ENCODE measurements at regions not wholly inside any gene's neighbourhood (a gene's known extent, or its start where the extent isn't known, plus 50 kb on each side); places are given as distances from the start of the nearest gene placed in this dataset.

GRCh38 chr2:46837112-46837454 is 78.5 kb downstream of the MCFD2 start:
- WGBS, 3 donors, result 94 to 99% (median 95%) methylated on average over 10 of the region's 10 CpGs

GRCh38 chr2:46836295-46837111 is 79.1 kb downstream of the MCFD2 start:
- H3K27ac ChIP-seq (ENCODE audit: low read depth in 1 of 3, low read length in 2 of 3), result no peak overlapping the region
- H3K36me3 ChIP-seq (ENCODE audit: control insufficient read depth in 3 of 3, insufficient read depth in 2 of 3, low read depth in 1 of 3, low read length in 3 of 3), result no peaks in the 10 kb centered on the region
- no peak for DNase-seq
- no peak overlapping the region for H3K4me3 ChIP-seq (ENCODE audit: low read depth in 1 of 3, low read length in 3 of 3)
- H3K27me3 ChIP-seq (ENCODE audit: control insufficient read depth in 3 of 3, insufficient read depth in 3 of 3, low read length in 3 of 3), result no peaks in the 10 kb centered on the region
- H3K4me1 ChIP-seq (ENCODE audit: control insufficient read depth in 3 of 3, insufficient read depth in 2 of 3, low read depth in 1 of 3, low read length in 2 of 3), result no peaks in the 10 kb centered on the region
- FAIRE-seq, result no peak
- 68 to 73% (median 71%) methylated on average over 12 of the region's 12 CpGs for WGBS, 3 donors
- H3K9me3 ChIP-seq (ENCODE audit: control insufficient read depth in 2 of 2, insufficient read depth in 1 of 2, low read depth in 1 of 2, low read length in 1 of 2), result no peaks in the 10 kb centered on the region

More at GRCh38 chr2:46837112-46837454, 78.5 kb downstream of the MCFD2 start:
- Histone ChIP-seq H3K27me3 (ENCODE audit: control insufficient read depth in 3 of 3, insufficient read depth in 3 of 3, low read length in 3 of 3) (no peaks in the 10 kb centered on the region), H3K27ac (ENCODE audit: low read depth in 1 of 3, low read length in 2 of 3) (no peak overlapping the region), H3K9me3 (ENCODE audit: control insufficient read depth in 2 of 2, insufficient read depth in 1 of 2, low read depth in 1 of 2, low read length in 1 of 2) (no peaks in the 10 kb centered on the region), H3K4me1 (ENCODE audit: control insufficient read depth in 3 of 3, insufficient read depth in 2 of 3, low read depth in 1 of 3, low read length in 2 of 3) (no peaks in the 10 kb centered on the region), H3K4me3 (ENCODE audit: low read depth in 1 of 3, low read length in 3 of 3) (no peak overlapping the region), H3K36me3 (ENCODE audit: control insufficient read depth in 3 of 3, insufficient read depth in 2 of 3, low read depth in 1 of 3, low read length in 3 of 3) (no peaks in the 10 kb centered on the region)
- FAIRE-seq (no peak), DNase-seq (no peak)

GRCh38 chr2:46835520-46835919 is 80.1 kb downstream of the MCFD2 start:
- Histone ChIP-seq H3K36me3 (ENCODE audit: control insufficient read depth in 3 of 3, insufficient read depth in 2 of 3, low read depth in 1 of 3, low read length in 3 of 3) (no peaks in the 10 kb centered on the region), H3K4me1 (ENCODE audit: control insufficient read depth in 3 of 3, insufficient read depth in 2 of 3, low read depth in 1 of 3, low read length in 2 of 3) (no peaks in the 10 kb centered on the region), H3K4me3 (ENCODE audit: low read depth in 1 of 3, low read length in 3 of 3) (no peak overlapping the region), H3K27ac (ENCODE audit: low read depth in 1 of 3, low read length in 2 of 3) (no peak overlapping the region), H3K27me3 (ENCODE audit: control insufficient read depth in 3 of 3, insufficient read depth in 3 of 3, low read length in 3 of 3) (no peaks in the 10 kb centered on the region), H3K9me3 (ENCODE audit: control insufficient read depth in 2 of 2, insufficient read depth in 1 of 2, low read depth in 1 of 2, low read length in 1 of 2) (no peaks in the 10 kb centered on the region)
- WGBS, 3 donors, result 89 to 93% (median 91%) methylated on average over 6 of the region's 6 CpGs
- FAIRE-seq, result no peak
- DNase-seq, result no peak

- H3K36me3 ChIP-seq (ENCODE audit: control insufficient read depth in 3 of 3, insufficient read depth in 2 of 3, low read depth in 1 of 3, low read length in 3 of 3), result no peaks in the 10 kb centered on the region
- 66 to 87% (median 75%) methylated on average over 1 of the region's 1 CpG for WGBS, 3 donors
These were observed 83.1 kb downstream of the MCFD2 start for GRCh38 chr2:46832543-46832942.

GRCh38 chr2:46831869-46832265 is 83.7 kb downstream of the MCFD2 start:
- WGBS, 3 donors, result 85 to 93% (median 90%) methylated on average over 4 of the region's 4 CpGs
- no peak overlapping the region for H3K27ac ChIP-seq (ENCODE audit: low read depth in 1 of 3, low read length in 2 of 3)
- no peaks in the 10 kb centered on the region for H3K36me3 ChIP-seq (ENCODE audit: control insufficient read depth in 3 of 3, insufficient read depth in 2 of 3, low read depth in 1 of 3, low read length in 3 of 3)
- no peak overlapping the region for H3K4me3 ChIP-seq (ENCODE audit: low read depth in 1 of 3, low read length in 3 of 3)
- no peaks in the 10 kb centered on the region for H3K27me3 ChIP-seq (ENCODE audit: control insufficient read depth in 3 of 3, insufficient read depth in 3 of 3, low read length in 3 of 3)
- H3K9me3 ChIP-seq (ENCODE audit: control insufficient read depth in 2 of 2, insufficient read depth in 1 of 2, low read depth in 1 of 2, low read length in 1 of 2), result peaks cover 0 to 13% of the 10 kb centered on the region in 2 donors
- DNase-seq (no peak), FAIRE-seq (no peak)
- H3K4me1 ChIP-seq (ENCODE audit: control insufficient read depth in 3 of 3, insufficient read depth in 2 of 3, low read depth in 1 of 3, low read length in 2 of 3), result no peaks in the 10 kb centered on the region

More at GRCh38 chr2:46832543-46832942, 83.1 kb downstream of the MCFD2 start:
- FAIRE-seq, result no peak
- Histone ChIP-seq H3K9me3 (ENCODE audit: control insufficient read depth in 2 of 2, insufficient read depth in 1 of 2, low read depth in 1 of 2, low read length in 1 of 2) (peaks cover 0 to 13% of the 10 kb centered on the region in 2 donors), H3K27me3 (ENCODE audit: control insufficient read depth in 3 of 3, insufficient read depth in 3 of 3, low read length in 3 of 3) (no peaks in the 10 kb centered on the region), H3K27ac (ENCODE audit: low read depth in 1 of 3, low read length in 2 of 3) (no peak overlapping the region), H3K4me3 (ENCODE audit: low read depth in 1 of 3, low read length in 3 of 3) (no peak overlapping the region), H3K4me1 (ENCODE audit: control insufficient read depth in 3 of 3, insufficient read depth in 2 of 3, low read depth in 1 of 3, low read length in 2 of 3) (no peaks in the 10 kb centered on the region)
- no peak for DNase-seq

GRCh38 chr2:46831051-46831868 is 84.3 kb downstream of the MCFD2 start:
- 73 to 76% (median 74%) methylated on average over 7 of the region's 7 CpGs for WGBS, 3 donors
- Histone ChIP-seq H3K27ac (ENCODE audit: low read depth in 1 of 3, low read length in 2 of 3) (no peak overlapping the region), H3K9me3 (ENCODE audit: control insufficient read depth in 2 of 2, insufficient read depth in 1 of 2, low read depth in 1 of 2, low read length in 1 of 2) (peaks cover 0 to 13% of the 10 kb centered on the region in 2 donors), H3K4me1 (ENCODE audit: control insufficient read depth in 3 of 3, insufficient read depth in 2 of 3, low read depth in 1 of 3, low read length in 2 of 3) (no peaks in the 10 kb centered on the region), H3K36me3 (ENCODE audit: control insufficient read depth in 3 of 3, insufficient read depth in 2 of 3, low read depth in 1 of 3, low read length in 3 of 3) (no peaks in the 10 kb centered on the region), H3K27me3 (ENCODE audit: control insufficient read depth in 3 of 3, insufficient read depth in 3 of 3, low read length in 3 of 3) (no peaks in the 10 kb centered on the region), H3K4me3 (ENCODE audit: low read depth in 1 of 3, low read length in 3 of 3) (no peak overlapping the region)
- DNase-seq, result peak in 1 of 2 donors; percentile 42
- no peak for FAIRE-seq

GRCh38 chr2:46829231-46829995 is 86.2 kb downstream of the MCFD2 start:
- H3K27me3 ChIP-seq (ENCODE audit: control insufficient read depth in 3 of 3, insufficient read depth in 3 of 3, low read length in 3 of 3), result no peaks in the 10 kb centered on the region
- no peak overlapping the region for H3K4me3 ChIP-seq (ENCODE audit: low read depth in 1 of 3, low read length in 3 of 3)
- 79 to 88% (median 81%) methylated on average over 12 of the region's 12 CpGs for WGBS, 3 donors
- H3K4me1 ChIP-seq (ENCODE audit: control insufficient read depth in 3 of 3, insufficient read depth in 2 of 3, low read depth in 1 of 3, low read length in 2 of 3), result no peaks in the 10 kb centered on the region
- H3K27ac ChIP-seq (ENCODE audit: low read depth in 1 of 3, low read length in 2 of 3), result no peak overlapping the region
- H3K36me3 ChIP-seq (ENCODE audit: control insufficient read depth in 3 of 3, insufficient read depth in 2 of 3, low read depth in 1 of 3, low read length in 3 of 3), result no peaks in the 10 kb centered on the region
- no peak for DNase-seq
- no peak for FAIRE-seq
- H3K9me3 ChIP-seq (ENCODE audit: control insufficient read depth in 2 of 2, insufficient read depth in 1 of 2, low read depth in 1 of 2, low read length in 1 of 2), result peaks cover 0 to 13% of the 10 kb centered on the region in 2 donors

GRCh38 chr2:46828491-46829230 is 86.9 kb downstream of the MCFD2 start:
- Histone ChIP-seq H3K36me3 (ENCODE audit: control insufficient read depth in 3 of 3, insufficient read depth in 2 of 3, low read depth in 1 of 3, low read length in 3 of 3) (no peaks in the 10 kb centered on the region), H3K27me3 (ENCODE audit: control insufficient read depth in 3 of 3, insufficient read depth in 3 of 3, low read length in 3 of 3) (no peaks in the 10 kb centered on the region), H3K4me3 (ENCODE audit: low read depth in 1 of 3, low read length in 3 of 3) (no peak overlapping the region), H3K27ac (ENCODE audit: low read depth in 1 of 3, low read length in 2 of 3) (no peak overlapping the region), H3K4me1 (ENCODE audit: control insufficient read depth in 3 of 3, insufficient read depth in 2 of 3, low read depth in 1 of 3, low read length in 2 of 3) (no peaks in the 10 kb centered on the region), H3K9me3 (ENCODE audit: control insufficient read depth in 2 of 2, insufficient read depth in 1 of 2, low read depth in 1 of 2, low read length in 1 of 2) (peaks cover 0 to 13% of the 10 kb centered on the region in 2 donors)
- DNase-seq (no peak), FAIRE-seq (no peak)
- 83 to 92% (median 90%) methylated on average over 2 of the region's 2 CpGs for WGBS, 3 donors

Measured in small intestine (tissue), 7 donors.